Neural cell (in vitro differentiated cells): ENCODE measurements at regions not wholly inside any gene's neighbourhood (a gene's known extent, or its start where the extent isn't known, plus 50 kb on each side); places are given as distances from the start of the nearest gene placed in this dataset.

Experiments
- H2AFZ ChIP-seq: fragments of 200-600, 300-800 bp; sonication (generic), shearing (Covaris generic); 2 replicates; pipeline ENCODE4 v1.6.0; 2014; ENCODE audit warnings: low read depth, mild to moderate bottlenecking, antibody characterized with exemption, low read length, moderate library complexity
- H3F3A ChIP-seq: fragments of 200-600 bp; shearing (Covaris generic); 2 replicates; pipeline ENCODE4 v1.6.1; 2016; ENCODE audit warnings: mild to moderate bottlenecking, moderate library complexity, mixed read lengths, antibody characterized with exemption, low read length; ENCODE audit not compliant: insufficient read depth, poor library complexity, severe bottlenecking
- H3K27ac ChIP-seq: fragments of 200-600, 300-800 bp; sonication (generic), shearing (Covaris generic); 2 replicates; pipeline ENCODE4 v1.5.1; 2014; ENCODE audit warnings: mild to moderate bottlenecking, low read length, moderate library complexity
- H3K27me3 ChIP-seq: fragments of 300-800, 200-600 bp; sonication (generic), shearing (Covaris generic); 2 replicates; pipeline ENCODE4 v1.6.0; 2014; ENCODE audit warnings: mild to moderate bottlenecking, low read depth, low read length, moderate library complexity; ENCODE audit not compliant: insufficient read depth
- H3K36me3 ChIP-seq: fragments of 300-800, 200-600 bp; sonication (generic), shearing (Covaris generic); 2 replicates; pipeline ENCODE4 v1.5.1; 2014; ENCODE audit warnings: mild to moderate bottlenecking, antibody characterized with exemption, low read length, moderate library complexity; ENCODE audit not compliant: insufficient read depth
- H3K4me2 ChIP-seq: fragments of 300-800, 200-600 bp; sonication (generic), shearing (Covaris generic); 2 replicates; pipeline ENCODE4 v1.6.0; 2014; ENCODE audit warnings: mild to moderate bottlenecking, low read length
- H3K4me3 ChIP-seq: fragments of 300-800, 200-600 bp; sonication (generic), shearing (Covaris generic); 2 replicates; pipeline ENCODE4 v1.5.1; 2014; ENCODE audit warnings: mild to moderate bottlenecking, low read length, moderate library complexity
- H3K79me2 ChIP-seq: fragments of 200-600 bp; shearing (Covaris generic); replicated peaks from 2 replicates; pipeline ENCODE4 v1.6.0; 2014; ENCODE audit warnings: mild to moderate bottlenecking, low read length, moderate library complexity; ENCODE audit not compliant: insufficient read depth
- H3K9ac ChIP-seq: fragments of 300-800, 200-600 bp; sonication (generic), shearing (Covaris generic); 2 replicates; pipeline ENCODE4 v1.6.1; 2016; ENCODE audit warnings: mild to moderate bottlenecking, low read length, mixed read lengths
- H3K9me2 ChIP-seq: fragments of 200-600 bp; shearing (Covaris generic); 2 replicates; pipeline ENCODE4 v1.6.1; 2016; ENCODE audit warnings: mild to moderate bottlenecking, low read length, mixed read lengths; ENCODE audit not compliant: insufficient read depth
- H3K9me3 ChIP-seq: fragments of 200-600, 300-800 bp; sonication (generic), shearing (Covaris generic); 2 replicates; pipeline ENCODE4 v1.6.1; 2016; ENCODE audit warnings: mild to moderate bottlenecking, mixed run types, low read length, moderate library complexity, mixed read lengths
- H4K20me1 ChIP-seq: fragments of 200-600 bp; shearing (Covaris generic); 2 replicates; pipeline ENCODE4 v1.6.1; 2016; ENCODE audit warnings: mild to moderate bottlenecking, mixed run types; ENCODE audit not compliant: insufficient read depth
- EP300 ChIP-seq: fragments of 450-650 bp; conservative IDR thresholded peaks from 2 replicates; pipeline ENCODE4 v1.6.1; 2014; ENCODE audit warnings: antibody characterized with exemption, mild to moderate bottlenecking, moderate library complexity; ENCODE audit not compliant: poor library complexity, severe bottlenecking
- EZH2 ChIP-seq: fragments of 200-600, 300-800 bp; shearing (Covaris generic), sonication (generic); IDR thresholded peaks from 2 replicates; pipeline ENCODE4 v1.6.1; 2014; ENCODE audit warnings: antibody characterized with exemption, low read length, borderline replicate concordance, mild to moderate bottlenecking; ENCODE audit not compliant: insufficient read depth, poor library complexity, severe bottlenecking
- MXI1 ChIP-seq: fragments of 450-650 bp; conservative IDR thresholded peaks from 2 replicates; pipeline ENCODE4 v1.6.1; 2014; ENCODE audit warnings: antibody characterized with exemption, mild to moderate bottlenecking; ENCODE audit not compliant: poor library complexity, severe bottlenecking
- POLR2AphosphoS5 ChIP-seq: IDR thresholded peaks from 2 replicates; pipeline ENCODE4 v1.6.1; 2012
- RAD21 ChIP-seq: fragments of 450-650 bp; conservative IDR thresholded peaks from 2 replicates; pipeline ENCODE4 v1.6.1; 2014; ENCODE audit warnings: antibody characterized with exemption, mild to moderate bottlenecking, moderate library complexity
- SMC3 ChIP-seq: fragments of 450-650 bp; conservative IDR thresholded peaks from 2 replicates; pipeline ENCODE4 v1.6.1; 2014; ENCODE audit warnings: antibody characterized with exemption, mild to moderate bottlenecking, moderate library complexity; ENCODE audit not compliant: poor library complexity
- TAF1 ChIP-seq: IDR thresholded peaks from 2 replicates; pipeline ENCODE4 v1.6.1; 2012; ENCODE audit warnings: low read depth
- TF ChIP-seq, protein P1 (sequence below): fragments of 450-650 bp; IDR thresholded peaks from 2 replicates; pipeline ENCODE4 v1.5.1; 2014; ENCODE audit warnings: antibody characterized with exemption, mild to moderate bottlenecking, moderate library complexity; ENCODE audit not compliant: poor library complexity, severe bottlenecking
- TF ChIP-seq, protein P2 (sequence below): IDR thresholded peaks from 2 replicates; pipeline ENCODE4 v1.6.1; 2012; ENCODE audit warnings: borderline replicate concordance

DNA sequence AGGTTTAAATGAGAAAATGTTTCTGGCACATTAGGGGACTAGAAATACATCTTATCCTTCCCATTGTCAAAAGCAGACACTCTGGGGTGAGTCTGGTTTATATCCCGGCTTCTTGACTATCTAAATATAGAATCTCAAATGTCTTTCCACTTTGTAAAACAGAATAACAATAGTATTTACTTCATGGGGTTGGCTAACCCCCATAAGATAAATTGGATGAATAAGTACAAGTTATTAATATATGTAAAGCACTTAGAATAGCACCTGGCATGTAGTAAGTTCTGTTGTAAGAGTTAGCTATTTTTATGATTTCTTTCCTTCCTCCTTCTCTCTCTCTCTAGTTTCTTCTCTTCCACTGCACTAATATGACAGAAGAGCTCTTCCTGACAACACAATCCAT is 499.1 kb downstream of the INSC start:
- Histone ChIP-seq H4K20me1 (no peaks in the 10 kb centered on the region), H3K9ac (no peak overlapping the region)

DNA sequence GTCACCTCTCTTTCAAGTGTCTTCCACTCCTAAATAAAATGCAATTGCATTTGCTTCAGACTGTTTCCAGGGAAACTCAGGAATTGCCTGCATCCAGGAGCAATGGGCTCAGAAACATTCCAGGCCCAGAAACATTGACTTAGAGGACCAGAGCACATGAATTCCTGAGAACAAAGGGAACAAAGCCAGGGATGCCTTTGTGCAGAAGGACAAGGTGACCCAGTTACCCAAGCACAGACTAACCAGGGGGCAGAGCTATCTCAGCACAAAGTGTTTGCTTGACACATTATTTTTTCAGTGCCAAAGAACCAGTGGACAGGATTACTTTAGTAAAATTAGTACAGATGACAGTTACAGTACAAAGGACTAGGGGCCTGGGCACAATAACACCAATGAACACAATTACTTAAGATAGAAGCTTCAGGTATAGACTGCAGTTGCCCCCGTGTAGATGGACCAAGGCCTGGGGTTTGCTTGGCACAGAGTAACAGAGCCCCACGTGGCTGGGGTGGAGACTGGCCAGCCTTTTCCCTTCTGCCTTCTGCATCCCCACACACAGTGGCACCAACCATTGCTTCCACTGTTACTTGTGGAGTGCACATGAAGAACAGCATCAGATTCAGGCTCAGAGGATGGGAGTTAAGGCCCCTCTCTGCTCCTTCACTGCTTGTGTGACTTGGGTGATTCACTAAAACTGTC is 500.8 kb downstream of the INSC start:
- no peaks in the 10 kb centered on the region for H3K9me3 ChIP-seq
- H3K27ac ChIP-seq = no peak overlapping the region
- no peaks in the 10 kb centered on the region for H3F3A ChIP-seq
- H3K36me3 ChIP-seq = no peaks in the 10 kb centered on the region
- TF ChIP-seq, protein P1, sequence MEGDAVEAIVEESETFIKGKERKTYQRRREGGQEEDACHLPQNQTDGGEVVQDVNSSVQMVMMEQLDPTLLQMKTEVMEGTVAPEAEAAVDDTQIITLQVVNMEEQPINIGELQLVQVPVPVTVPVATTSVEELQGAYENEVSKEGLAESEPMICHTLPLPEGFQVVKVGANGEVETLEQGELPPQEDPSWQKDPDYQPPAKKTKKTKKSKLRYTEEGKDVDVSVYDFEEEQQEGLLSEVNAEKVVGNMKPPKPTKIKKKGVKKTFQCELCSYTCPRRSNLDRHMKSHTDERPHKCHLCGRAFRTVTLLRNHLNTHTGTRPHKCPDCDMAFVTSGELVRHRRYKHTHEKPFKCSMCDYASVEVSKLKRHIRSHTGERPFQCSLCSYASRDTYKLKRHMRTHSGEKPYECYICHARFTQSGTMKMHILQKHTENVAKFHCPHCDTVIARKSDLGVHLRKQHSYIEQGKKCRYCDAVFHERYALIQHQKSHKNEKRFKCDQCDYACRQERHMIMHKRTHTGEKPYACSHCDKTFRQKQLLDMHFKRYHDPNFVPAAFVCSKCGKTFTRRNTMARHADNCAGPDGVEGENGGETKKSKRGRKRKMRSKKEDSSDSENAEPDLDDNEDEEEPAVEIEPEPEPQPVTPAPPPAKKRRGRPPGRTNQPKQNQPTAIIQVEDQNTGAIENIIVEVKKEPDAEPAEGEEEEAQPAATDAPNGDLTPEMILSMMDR = no peak
- TF ChIP-seq TAF1 = no peak
- no peak for TF ChIP-seq SMC3
- TF ChIP-seq MXI1 = no peak
- no peak for TF ChIP-seq EZH2
- TF ChIP-seq, protein P2, sequence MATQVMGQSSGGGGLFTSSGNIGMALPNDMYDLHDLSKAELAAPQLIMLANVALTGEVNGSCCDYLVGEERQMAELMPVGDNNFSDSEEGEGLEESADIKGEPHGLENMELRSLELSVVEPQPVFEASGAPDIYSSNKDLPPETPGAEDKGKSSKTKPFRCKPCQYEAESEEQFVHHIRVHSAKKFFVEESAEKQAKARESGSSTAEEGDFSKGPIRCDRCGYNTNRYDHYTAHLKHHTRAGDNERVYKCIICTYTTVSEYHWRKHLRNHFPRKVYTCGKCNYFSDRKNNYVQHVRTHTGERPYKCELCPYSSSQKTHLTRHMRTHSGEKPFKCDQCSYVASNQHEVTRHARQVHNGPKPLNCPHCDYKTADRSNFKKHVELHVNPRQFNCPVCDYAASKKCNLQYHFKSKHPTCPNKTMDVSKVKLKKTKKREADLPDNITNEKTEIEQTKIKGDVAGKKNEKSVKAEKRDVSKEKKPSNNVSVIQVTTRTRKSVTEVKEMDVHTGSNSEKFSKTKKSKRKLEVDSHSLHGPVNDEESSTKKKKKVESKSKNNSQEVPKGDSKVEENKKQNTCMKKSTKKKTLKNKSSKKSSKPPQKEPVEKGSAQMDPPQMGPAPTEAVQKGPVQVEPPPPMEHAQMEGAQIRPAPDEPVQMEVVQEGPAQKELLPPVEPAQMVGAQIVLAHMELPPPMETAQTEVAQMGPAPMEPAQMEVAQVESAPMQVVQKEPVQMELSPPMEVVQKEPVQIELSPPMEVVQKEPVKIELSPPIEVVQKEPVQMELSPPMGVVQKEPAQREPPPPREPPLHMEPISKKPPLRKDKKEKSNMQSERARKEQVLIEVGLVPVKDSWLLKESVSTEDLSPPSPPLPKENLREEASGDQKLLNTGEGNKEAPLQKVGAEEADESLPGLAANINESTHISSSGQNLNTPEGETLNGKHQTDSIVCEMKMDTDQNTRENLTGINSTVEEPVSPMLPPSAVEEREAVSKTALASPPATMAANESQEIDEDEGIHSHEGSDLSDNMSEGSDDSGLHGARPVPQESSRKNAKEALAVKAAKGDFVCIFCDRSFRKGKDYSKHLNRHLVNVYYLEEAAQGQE = no peak
- no peak for TF ChIP-seq RAD21
- no peak for TF ChIP-seq POLR2AphosphoS5
- TF ChIP-seq EP300 = no peak
- H3K4me3 ChIP-seq = no peak overlapping the region
- no peaks in the 10 kb centered on the region for H3K79me2 ChIP-seq
- H2AFZ ChIP-seq = no peak overlapping the region
- H3K4me2 ChIP-seq = no peak overlapping the region
- no peaks in the 10 kb centered on the region for H3K9me2 ChIP-seq
- no peaks in the 10 kb centered on the region for H4K20me1 ChIP-seq
- no peaks in the 10 kb centered on the region for H3K27me3 ChIP-seq
- H3K9ac ChIP-seq = no peak overlapping the region

More for the DNA sequence above, 499.1 kb downstream of the INSC start:
- Histone ChIP-seq H3F3A (no peaks in the 10 kb centered on the region), H3K27me3 (no peaks in the 10 kb centered on the region), H3K36me3 (no peaks in the 10 kb centered on the region), H3K9me3 (no peaks in the 10 kb centered on the region), H3K27ac (no peak overlapping the region), H3K9me2 (no peaks in the 10 kb centered on the region), H3K4me2 (no peak overlapping the region), H2AFZ (no peak overlapping the region), H3K4me3 (no peak overlapping the region), H3K79me2 (no peaks in the 10 kb centered on the region)
- TF ChIP-seq RAD21 (no peak), MXI1 (no peak), EP300 (no peak), TAF1 (no peak), SMC3 (no peak), EZH2 (no peak), POLR2AphosphoS5 (no peak)
- TF ChIP-seq, protein P1 = no peak
- TF ChIP-seq, protein P2 = no peak
